ENCODE measurements at regions not wholly inside any gene's neighbourhood (a gene's known extent, or its start where the extent isn't known, plus 50 kb on each side); places are given as distances from the start of the nearest gene placed in this dataset.

GRCh38 chr13:21999666-22000065 is 328.8 kb downstream of the FGF9 start:
- Histone ChIP-seq H3K27ac (ENCODE audit: low read depth) (no peak overlapping the region), H4K20me1 (replicated peaks; ENCODE audit: insufficient read depth) (no peaks in the 10 kb centered on the region), H3K9me2 (ENCODE audit: insufficient read depth) (peaks cover 5% of the 10 kb centered on the region; the same call in 1 of the 2 replicates), H2AFZ (no peak overlapping the region), H3K4me2 (no peak overlapping the region), H3K4me3 (no peak overlapping the region), H3F3A (replicated peaks; ENCODE audit: low read depth) (no peaks in the 10 kb centered on the region), H3K4me1 (ENCODE audit: insufficient read depth) (no peaks in the 10 kb centered on the region), H3K27me3 (ENCODE audit: insufficient read depth) (no peaks in the 10 kb centered on the region), H3K36me3 (ENCODE audit: insufficient read depth) (no peaks in the 10 kb centered on the region), H3K79me2 (replicated peaks; ENCODE audit: insufficient read depth) (no peaks in the 10 kb centered on the region)
- H3K27ac Mint-ChIP-seq, result no peak overlapping the region
- DNase-seq (ENCODE audit: low spot score) (no peak), ATAC-seq (no peak)
- TF ChIP-seq ZNF114 (CRISPR knock-in tag; IDR thresholded peaks at IDR 0.05), result no peak
- TF ChIP-seq ZNF331 (CRISPR knock-in tag; IDR thresholded peaks at IDR 0.05; ENCODE audit: low read depth), result no peak
- TF ChIP-seq ETS1 (IDR thresholded peaks at IDR 0.05), result no peak
- TF ChIP-seq STAT1 (IDR thresholded peaks at IDR 0.05; ENCODE audit: unreplicated experiment), result no peak
- TF ChIP-seq NANOG (IDR thresholded peaks at IDR 0.05; ENCODE audit: borderline replicate concordance), result no peak
- TF ChIP-seq REST (IDR thresholded peaks at IDR 0.05; ENCODE audit: unreplicated experiment), result no peak
- no peak for TF ChIP-seq EZH2 (IDR thresholded peaks at IDR 0.05; ENCODE audit: low read depth, unreplicated experiment)
- no peak for TF ChIP-seq CTCF (conservative IDR thresholded peaks at IDR 0.05; ENCODE audit: low read depth in 2 of 2)
- no peak for TF ChIP-seq CREB1 (CRISPR knock-in tag; IDR thresholded peaks at IDR 0.05; ENCODE audit: low read depth)
- no peak for TF ChIP-seq ZNF462 (CRISPR knock-in tag; IDR thresholded peaks at IDR 0.05)
- TF ChIP-seq JUNB (IDR thresholded peaks at IDR 0.05; ENCODE audit: unreplicated experiment), result no peak
- no peak for TF ChIP-seq POLR2AphosphoS5 (IDR thresholded peaks at IDR 0.05; ENCODE audit: low read depth)
- no peaks in the 10 kb centered on the region; the same call in 2 of the 3 replicates for H3K36me3 Mint-ChIP-seq (ENCODE audit: low read depth)
- no peaks in the 10 kb centered on the region; the same call in 2 of the 3 replicates for H3K4me1 Mint-ChIP-seq
- peaks cover 4% of the 10 kb centered on the region for H3K27me3 Mint-ChIP-seq (ENCODE audit: insufficient read depth, low read depth, poor library complexity)
- H3K4me3 Mint-ChIP-seq, result no peak overlapping the region; the same call in 2 of the 3 replicates
- H3K9me3 Mint-ChIP-seq, result no peaks in the 10 kb centered on the region; the same call in 2 of the 3 replicates

Data from GM23338 (cell line).